ENCODE measurements at regions not wholly inside any gene's neighbourhood (a gene's known extent, or its start where the extent isn't known, plus 50 kb on each side); places are given as distances from the start of the nearest gene placed in this dataset.

DNA sequence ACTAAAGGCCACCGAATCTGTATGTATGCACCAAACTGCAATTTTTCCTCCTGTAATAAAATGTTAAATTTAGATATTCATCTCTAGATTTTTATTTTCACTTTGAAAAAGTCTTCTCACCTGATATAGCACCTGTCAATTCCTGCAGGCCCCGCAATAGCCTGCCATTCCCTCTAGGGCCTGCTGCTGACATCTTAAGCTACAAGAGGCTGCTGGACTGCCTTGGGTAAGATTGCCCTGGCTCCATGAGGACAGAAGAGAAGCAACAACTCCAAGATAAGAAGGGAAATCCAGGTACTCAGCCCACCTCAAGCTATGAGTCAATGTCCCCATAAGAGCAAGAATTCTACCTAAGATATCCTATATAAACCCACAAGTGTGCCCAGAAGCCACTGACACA is 230.2 kb upstream of the AGTR2 start:
- TF ChIP-seq, protein P1, sequence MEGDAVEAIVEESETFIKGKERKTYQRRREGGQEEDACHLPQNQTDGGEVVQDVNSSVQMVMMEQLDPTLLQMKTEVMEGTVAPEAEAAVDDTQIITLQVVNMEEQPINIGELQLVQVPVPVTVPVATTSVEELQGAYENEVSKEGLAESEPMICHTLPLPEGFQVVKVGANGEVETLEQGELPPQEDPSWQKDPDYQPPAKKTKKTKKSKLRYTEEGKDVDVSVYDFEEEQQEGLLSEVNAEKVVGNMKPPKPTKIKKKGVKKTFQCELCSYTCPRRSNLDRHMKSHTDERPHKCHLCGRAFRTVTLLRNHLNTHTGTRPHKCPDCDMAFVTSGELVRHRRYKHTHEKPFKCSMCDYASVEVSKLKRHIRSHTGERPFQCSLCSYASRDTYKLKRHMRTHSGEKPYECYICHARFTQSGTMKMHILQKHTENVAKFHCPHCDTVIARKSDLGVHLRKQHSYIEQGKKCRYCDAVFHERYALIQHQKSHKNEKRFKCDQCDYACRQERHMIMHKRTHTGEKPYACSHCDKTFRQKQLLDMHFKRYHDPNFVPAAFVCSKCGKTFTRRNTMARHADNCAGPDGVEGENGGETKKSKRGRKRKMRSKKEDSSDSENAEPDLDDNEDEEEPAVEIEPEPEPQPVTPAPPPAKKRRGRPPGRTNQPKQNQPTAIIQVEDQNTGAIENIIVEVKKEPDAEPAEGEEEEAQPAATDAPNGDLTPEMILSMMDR (IDR thresholded peaks at IDR 0.05), result no peak
- TF ChIP-seq POLR2A (IDR thresholded peaks at IDR 0.05), result no peak

Measured in adrenal gland (tissue), 5 donors.